Neural crest cell (in vitro differentiated cells): ENCODE measurements at regions not wholly inside any gene's neighbourhood (a gene's known extent, or its start where the extent isn't known, plus 50 kb on each side); places are given as distances from the start of the nearest gene placed in this dataset.

Experiments used
- DNase-seq: peaks from one replicate; pipeline ENCODE4 v3.0.0; 2021; ENCODE audit warnings: low read depth, mixed read lengths, low spot score
- H3K27ac Mint-ChIP-seq: one replicate; pipeline ENCODE4 v1.8.0; 2021; ENCODE audit warnings: mild to moderate bottlenecking, mixed read lengths; ENCODE audit not compliant: unreplicated experiment
- H3K27me3 Mint-ChIP-seq: 2 replicates; pipeline ENCODE4 v1.8.0; 2021; ENCODE audit warnings: low read depth, mild to moderate bottlenecking, mixed read lengths
- H3K36me3 Mint-ChIP-seq: 2 replicates; pipeline ENCODE4 v1.8.0; 2021; ENCODE audit warnings: low read depth, mild to moderate bottlenecking, mixed read lengths
- H3K4me1 Mint-ChIP-seq: 2 replicates; pipeline ENCODE4 v1.8.0; 2021; ENCODE audit warnings: mixed read lengths
- H3K4me3 Mint-ChIP-seq: one replicate; pipeline ENCODE4 v1.8.0; 2021; ENCODE audit warnings: mild to moderate bottlenecking, mixed read lengths
- H3K9me3 Mint-ChIP-seq: 2 replicates; pipeline ENCODE4 v1.8.0; 2021; ENCODE audit warnings: mixed read lengths
- TF ChIP-seq, protein P1 (sequence below): fragments of 200-600 bp; sonication (generic); conservative IDR thresholded peaks from 2 replicates; pipeline ENCODE4 v1.5.0; 2021; ENCODE audit warnings: antibody characterized with exemption, mild to moderate bottlenecking

- no peak overlapping the region for H3K27ac Mint-ChIP-seq
- no peaks in the 10 kb centered on the region for H3K4me1 Mint-ChIP-seq
- H3K27me3 Mint-ChIP-seq, result peaks cover 17% of the 10 kb centered on the region
- no peaks in the 10 kb centered on the region for H3K9me3 Mint-ChIP-seq
- H3K36me3 Mint-ChIP-seq, result no peaks in the 10 kb centered on the region
- no peak overlapping the region for H3K4me3 Mint-ChIP-seq
- TF ChIP-seq, protein P1, sequence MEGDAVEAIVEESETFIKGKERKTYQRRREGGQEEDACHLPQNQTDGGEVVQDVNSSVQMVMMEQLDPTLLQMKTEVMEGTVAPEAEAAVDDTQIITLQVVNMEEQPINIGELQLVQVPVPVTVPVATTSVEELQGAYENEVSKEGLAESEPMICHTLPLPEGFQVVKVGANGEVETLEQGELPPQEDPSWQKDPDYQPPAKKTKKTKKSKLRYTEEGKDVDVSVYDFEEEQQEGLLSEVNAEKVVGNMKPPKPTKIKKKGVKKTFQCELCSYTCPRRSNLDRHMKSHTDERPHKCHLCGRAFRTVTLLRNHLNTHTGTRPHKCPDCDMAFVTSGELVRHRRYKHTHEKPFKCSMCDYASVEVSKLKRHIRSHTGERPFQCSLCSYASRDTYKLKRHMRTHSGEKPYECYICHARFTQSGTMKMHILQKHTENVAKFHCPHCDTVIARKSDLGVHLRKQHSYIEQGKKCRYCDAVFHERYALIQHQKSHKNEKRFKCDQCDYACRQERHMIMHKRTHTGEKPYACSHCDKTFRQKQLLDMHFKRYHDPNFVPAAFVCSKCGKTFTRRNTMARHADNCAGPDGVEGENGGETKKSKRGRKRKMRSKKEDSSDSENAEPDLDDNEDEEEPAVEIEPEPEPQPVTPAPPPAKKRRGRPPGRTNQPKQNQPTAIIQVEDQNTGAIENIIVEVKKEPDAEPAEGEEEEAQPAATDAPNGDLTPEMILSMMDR, result no peak
- DNase-seq, result no peak
These were observed 119.6 kb downstream of the NPIPB5 start for GRCh38 chr16:22630242-22630641.

DNA sequence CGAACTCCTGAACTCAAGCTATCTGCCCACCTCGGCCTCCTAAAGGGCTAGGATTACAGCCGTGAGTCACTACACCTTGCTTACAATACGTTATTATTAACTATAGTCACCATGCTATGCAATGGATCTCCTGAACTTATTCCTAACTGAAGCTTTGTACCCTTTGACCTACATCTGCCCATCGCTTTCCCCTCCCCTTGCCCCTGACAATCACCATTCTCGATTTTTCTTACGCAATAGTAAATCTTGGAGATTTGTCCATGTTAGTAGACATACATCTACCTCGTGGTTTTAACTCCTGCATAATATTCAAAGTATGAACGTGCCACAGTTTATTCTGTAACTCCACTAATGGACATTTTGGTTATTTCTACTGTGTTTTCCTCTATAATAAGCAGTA lies 120.6 kb downstream of the NPIPB5 start:
- no peaks in the 10 kb centered on the region for H3K4me1 Mint-ChIP-seq
- H3K4me3 Mint-ChIP-seq, result no peak overlapping the region
- DNase-seq, result no peak
- TF ChIP-seq, protein P1, result no peak
- H3K27me3 Mint-ChIP-seq, result peaks cover 27% of the 10 kb centered on the region
- no peak overlapping the region for H3K27ac Mint-ChIP-seq
- no peaks in the 10 kb centered on the region for H3K9me3 Mint-ChIP-seq
- H3K36me3 Mint-ChIP-seq, result no peaks in the 10 kb centered on the region

- Mint-ChIP-seq H3K9me3 (no peaks in the 10 kb centered on the region), H3K36me3 (no peaks in the 10 kb centered on the region), H3K27me3 (peaks cover 27% of the 10 kb centered on the region), H3K4me1 (no peaks in the 10 kb centered on the region), H3K27ac (no peak overlapping the region), H3K4me3 (no peak overlapping the region)
- TF ChIP-seq, protein P1, result no peak
- DNase-seq, result no peak
These were observed 121.9 kb downstream of the NPIPB5 start for GRCh38 chr16:22632606-22633005.

DNA sequence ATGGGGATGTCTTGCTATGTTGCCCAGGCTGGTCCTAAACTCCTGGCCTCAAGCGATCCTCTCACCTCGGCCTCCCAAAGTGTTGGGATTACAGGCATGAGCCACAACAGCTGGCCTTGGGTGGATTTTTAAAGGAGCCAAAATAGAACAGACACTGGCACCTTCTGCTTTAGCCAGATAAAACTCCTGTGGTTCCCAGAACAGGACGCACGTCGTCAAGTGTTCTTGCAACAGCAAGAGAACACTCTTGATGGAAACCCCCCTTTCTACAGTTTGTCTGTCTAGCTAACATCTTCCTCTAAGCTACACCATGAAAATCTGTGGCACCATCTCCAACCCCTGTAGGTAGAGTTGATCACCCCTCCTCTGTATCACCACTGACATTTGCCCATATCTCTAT lies 122.6 kb downstream of the NPIPB5 start:
- Mint-ChIP-seq H3K4me1 (no peaks in the 10 kb centered on the region), H3K4me3 (no peak overlapping the region), H3K36me3 (no peaks in the 10 kb centered on the region), H3K27ac (no peak overlapping the region), H3K27me3 (peaks cover 27% of the 10 kb centered on the region), H3K9me3 (no peaks in the 10 kb centered on the region)
- DNase-seq, result no peak
- TF ChIP-seq, protein P1, result no peak

GRCh38 chr16:22633799-22634198 lies 123.1 kb downstream of the NPIPB5 start:
- H3K27me3 Mint-ChIP-seq, result peaks cover 27% of the 10 kb centered on the region
- H3K4me1 Mint-ChIP-seq, result no peaks in the 10 kb centered on the region
- no peak for DNase-seq
- H3K9me3 Mint-ChIP-seq, result no peaks in the 10 kb centered on the region
- TF ChIP-seq, protein P1, result no peak
- no peaks in the 10 kb centered on the region for H3K36me3 Mint-ChIP-seq
- no peak overlapping the region for H3K4me3 Mint-ChIP-seq
- no peak overlapping the region for H3K27ac Mint-ChIP-seq

GRCh38 chr16:22634954-22635353 lies 124.3 kb downstream of the NPIPB5 start:
- H3K36me3 Mint-ChIP-seq, result no peaks in the 10 kb centered on the region
- peaks cover 27% of the 10 kb centered on the region for H3K27me3 Mint-ChIP-seq
- H3K4me3 Mint-ChIP-seq, result no peak overlapping the region
- TF ChIP-seq, protein P1, result no peak
- H3K4me1 Mint-ChIP-seq, result no peaks in the 10 kb centered on the region
- no peak for DNase-seq
- no peak overlapping the region for H3K27ac Mint-ChIP-seq
- no peaks in the 10 kb centered on the region for H3K9me3 Mint-ChIP-seq
